IPS-20b (cell line): ENCODE measurements at regions not wholly inside any gene's neighbourhood (a gene's known extent, or its start where the extent isn't known, plus 50 kb on each side); places are given as distances from the start of the nearest gene placed in this dataset.

ENCODE experiments used
- H3K27ac ChIP-seq: one replicate; pipeline ENCODE4 v1.5.1; 2013; ENCODE audit warnings: low read length
- H3K27me3 ChIP-seq: 2 replicates; pipeline ENCODE4 v1.6.1; 2013; ENCODE audit warnings: mild to moderate bottlenecking, low read length, inconsistent platforms; ENCODE audit not compliant: insufficient read depth
- H3K36me3 ChIP-seq: 2 replicates; pipeline ENCODE4 v1.6.1; 2013; ENCODE audit warnings: low read depth, mild to moderate bottlenecking, inconsistent platforms, low read length, moderate library complexity; ENCODE audit not compliant: insufficient read depth
- H3K4me1 ChIP-seq: 2 replicates; pipeline ENCODE4 v1.6.1; 2013; ENCODE audit warnings: mild to moderate bottlenecking, control low read depth, inconsistent platforms, low read length, moderate library complexity; ENCODE audit not compliant: insufficient read depth
- H3K4me3 ChIP-seq: 2 replicates; pipeline ENCODE4 v1.5.1; 2013; ENCODE audit warnings: mild to moderate bottlenecking, low read length, inconsistent platforms
- H3K9ac ChIP-seq: 2 replicates; pipeline ENCODE4 v1.6.1; 2013; ENCODE audit warnings: low read depth, mild to moderate bottlenecking, inconsistent platforms, low read length, moderate library complexity
- H3K9me3 ChIP-seq: 2 replicates; pipeline ENCODE4 v1.6.1; 2013; ENCODE audit warnings: mild to moderate bottlenecking, low read depth, low read length, inconsistent platforms; ENCODE audit not compliant: insufficient read depth

- H3K36me3 ChIP-seq = no peaks in the 10 kb centered on the region
Measured at GRCh38 chr18:39838831-39839230, 2116.2 kb upstream of the PIK3C3 start.

GRCh38 chr18:39835303-39836030, 2119.6 kb upstream of the PIK3C3 start:
- no peak overlapping the region for H3K4me3 ChIP-seq
- H3K9me3 ChIP-seq = no peaks in the 10 kb centered on the region
- H3K4me1 ChIP-seq = no peaks in the 10 kb centered on the region
- H3K27ac ChIP-seq = no peak overlapping the region
- H3K27me3 ChIP-seq = peaks cover 3% of the 10 kb centered on the region; the same call in 1 of the 2 replicates
- H3K36me3 ChIP-seq = no peaks in the 10 kb centered on the region
- no peak overlapping the region for H3K9ac ChIP-seq

More at GRCh38 chr18:39838831-39839230, 2116.2 kb upstream of the PIK3C3 start:
- Histone ChIP-seq H3K4me1 (peaks cover 10% of the 10 kb centered on the region; the same call in 1 of the 2 replicates), H3K4me3 (no peak overlapping the region), H3K27me3 (peaks cover 18% of the 10 kb centered on the region), H3K9ac (no peak overlapping the region), H3K9me3 (no peaks in the 10 kb centered on the region), H3K27ac (no peak overlapping the region)

GRCh38 chr18:39834636-39835035, 2120.4 kb upstream of the PIK3C3 start:
- no peak overlapping the region for H3K9ac ChIP-seq
- H3K36me3 ChIP-seq = no peaks in the 10 kb centered on the region
- H3K4me1 ChIP-seq = no peaks in the 10 kb centered on the region
- no peaks in the 10 kb centered on the region for H3K9me3 ChIP-seq
- H3K27ac ChIP-seq = no peak overlapping the region
- no peak overlapping the region for H3K4me3 ChIP-seq
- no peaks in the 10 kb centered on the region for H3K27me3 ChIP-seq

- peaks cover 7% of the 10 kb centered on the region; the same call in 1 of the 2 replicates for H3K4me1 ChIP-seq
- H3K9ac ChIP-seq = no peak overlapping the region
- no peaks in the 10 kb centered on the region for H3K36me3 ChIP-seq
- no peak overlapping the region for H3K4me3 ChIP-seq
- no peak overlapping the region for H3K27ac ChIP-seq
- H3K27me3 ChIP-seq = no peaks in the 10 kb centered on the region
- H3K9me3 ChIP-seq = no peaks in the 10 kb centered on the region
Measured at GRCh38 chr18:39825485-39826150, 2129.4 kb upstream of the PIK3C3 start.

GRCh38 chr18:39806525-39806924, 2148.5 kb upstream of the PIK3C3 start:
- H3K27ac ChIP-seq = no peak overlapping the region
- no peaks in the 10 kb centered on the region for H3K4me1 ChIP-seq
- no peak overlapping the region for H3K4me3 ChIP-seq
- peaks cover 21% of the 10 kb centered on the region for H3K9me3 ChIP-seq
- H3K9ac ChIP-seq = no peak overlapping the region
- H3K36me3 ChIP-seq = no peaks in the 10 kb centered on the region
- H3K27me3 ChIP-seq = no peaks in the 10 kb centered on the region

- Histone ChIP-seq H3K9me3 (peaks cover 24% of the 10 kb centered on the region), H3K4me1 (no peaks in the 10 kb centered on the region), H3K27ac (no peak overlapping the region), H3K27me3 (no peaks in the 10 kb centered on the region), H3K4me3 (no peak overlapping the region), H3K9ac (no peak overlapping the region), H3K36me3 (no peaks in the 10 kb centered on the region)
Measured at GRCh38 chr18:39805218-39805617, 2149.8 kb upstream of the PIK3C3 start.

GRCh38 chr18:39802648-39803229, 2152.3 kb upstream of the PIK3C3 start:
- Histone ChIP-seq H3K4me3 (0 out of 2 replicates have a peak overlapping the region, but pooled peaks have one; percentile 0), H3K36me3 (no peaks in the 10 kb centered on the region), H3K9me3 (peaks cover 24% of the 10 kb centered on the region), H3K27me3 (no peaks in the 10 kb centered on the region), H3K9ac (no peak overlapping the region), H3K4me1 (no peaks in the 10 kb centered on the region), H3K27ac (no peak overlapping the region)

GRCh38 chr18:39801848-39802247, 2153.2 kb upstream of the PIK3C3 start:
- no peaks in the 10 kb centered on the region for H3K27me3 ChIP-seq
- H3K9me3 ChIP-seq = peaks cover 24% of the 10 kb centered on the region
- H3K4me1 ChIP-seq = no peaks in the 10 kb centered on the region
- H3K36me3 ChIP-seq = no peaks in the 10 kb centered on the region
- H3K4me3 ChIP-seq = peak overlapping the region; percentile 2; the same call in 1 of the 2 replicates
- H3K27ac ChIP-seq = no peak overlapping the region
- no peak overlapping the region for H3K9ac ChIP-seq

- no peaks in the 10 kb centered on the region for H3K4me1 ChIP-seq
- H3K9me3 ChIP-seq = peaks cover 24% of the 10 kb centered on the region
- no peaks in the 10 kb centered on the region for H3K27me3 ChIP-seq
- no peak overlapping the region for H3K27ac ChIP-seq
- no peak overlapping the region for H3K9ac ChIP-seq
- H3K4me3 ChIP-seq = no peak overlapping the region; the same call in 1 of the 2 replicates
- no peaks in the 10 kb centered on the region for H3K36me3 ChIP-seq
Measured at GRCh38 chr18:39801010-39801409, 2154.0 kb upstream of the PIK3C3 start.

- no peak overlapping the region for H3K27ac ChIP-seq
- H3K4me1 ChIP-seq = no peaks in the 10 kb centered on the region; the same call in 1 of the 2 replicates
- H3K4me3 ChIP-seq = no peak overlapping the region
- no peaks in the 10 kb centered on the region for H3K27me3 ChIP-seq
- no peaks in the 10 kb centered on the region for H3K36me3 ChIP-seq
- peaks cover 24% of the 10 kb centered on the region for H3K9me3 ChIP-seq
- no peak overlapping the region for H3K9ac ChIP-seq
Measured at GRCh38 chr18:39799006-39799405, 2156.0 kb upstream of the PIK3C3 start.

GRCh38 chr18:39796393-39796792, 2158.6 kb upstream of the PIK3C3 start:
- no peaks in the 10 kb centered on the region for H3K27me3 ChIP-seq
- no peak overlapping the region for H3K4me3 ChIP-seq
- no peak overlapping the region for H3K27ac ChIP-seq
- H3K36me3 ChIP-seq = no peaks in the 10 kb centered on the region
- H3K4me1 ChIP-seq = peaks cover 4% of the 10 kb centered on the region; the same call in 1 of the 2 replicates
- peaks cover 7% of the 10 kb centered on the region for H3K9me3 ChIP-seq
- H3K9ac ChIP-seq = no peak overlapping the region
